KMS-11 (cell line): ENCODE measurements at regions not wholly inside any gene's neighbourhood (a gene's known extent, or its start where the extent isn't known, plus 50 kb on each side); places are given as distances from the start of the nearest gene placed in this dataset.
"Not testable (repeated sequence)": the region's sequence is repeated elsewhere in the genome, so short reads cannot be mapped to it uniquely, and the experiment has no call there.

Experiments used
- H2AFZ ChIP-seq: fragments of 200-600 bp; sonication (generic); 2 replicates; pipeline ENCODE4 v1.6.1; 2016; ENCODE audit warnings: antibody characterized with exemption, mixed run types, low read depth
- H3K27ac ChIP-seq: fragments of 200-600 bp; sonication (generic); 2 replicates; pipeline ENCODE4 v1.6.1; 2016; ENCODE audit warnings: mild to moderate bottlenecking, mixed run types
- H3K27me3 ChIP-seq: fragments of 200-600 bp; sonication (generic); 2 replicates; pipeline ENCODE4 v1.6.1; 2017; ENCODE audit warnings: mild to moderate bottlenecking, low read depth, mixed run types, moderate library complexity; ENCODE audit not compliant: insufficient read depth
- H3K36me3 ChIP-seq: fragments of 200-600 bp; sonication (generic); 2 replicates; pipeline ENCODE4 v1.6.1; 2017; ENCODE audit warnings: mild to moderate bottlenecking, mixed run types; ENCODE audit not compliant: insufficient read depth
- H3K4me1 ChIP-seq: fragments of 200-600 bp; sonication (generic); 2 replicates; pipeline ENCODE4 v1.6.1; 2016; ENCODE audit warnings: mild to moderate bottlenecking, low read depth, mixed run types; ENCODE audit not compliant: poor library complexity, severe bottlenecking
- H3K4me2 ChIP-seq: fragments of 200-600 bp; sonication (generic); 2 replicates; pipeline ENCODE4 v1.7.0; 2016; ENCODE audit warnings: mild to moderate bottlenecking, mixed run types
- H3K4me3 ChIP-seq: fragments of 200-600 bp; sonication (generic); IDR thresholded peaks from 2 replicates; pipeline ENCODE4 v1.6.1; 2017; ENCODE audit warnings: low read depth, low read length, mixed read lengths; ENCODE audit not compliant: insufficient read depth
- H3K79me2 ChIP-seq: fragments of 200-600 bp; sonication (generic); 2 replicates; pipeline ENCODE4 v1.6.1; 2016; ENCODE audit warnings: low read depth, mixed run types; ENCODE audit not compliant: insufficient read depth
- H3K9ac ChIP-seq: fragments of 200-600 bp; sonication (generic); 2 replicates; pipeline ENCODE4 v1.6.1; 2016; ENCODE audit warnings: mild to moderate bottlenecking, mixed run types
- H4K20me1 ChIP-seq: fragments of 200-600 bp; sonication (generic); 2 replicates; pipeline ENCODE4 v1.6.1; 2016; ENCODE audit warnings: mild to moderate bottlenecking, mixed run types; ENCODE audit not compliant: insufficient read depth
- CTCF ChIP-seq: fragments of 200-600 bp; sonication (generic); conservative IDR thresholded peaks from 2 replicates; pipeline ENCODE4 v1.6.1; 2017; ENCODE audit warnings: low read depth, mild to moderate bottlenecking, antibody characterized with exemption, low read length, moderate library complexity, mixed read lengths

- no peaks in the 10 kb centered on the region for H3K27me3 ChIP-seq
- peak; percentile 67 for TF ChIP-seq CTCF
- H3K4me2 ChIP-seq: no peak overlapping the region
- H4K20me1 ChIP-seq: no peaks in the 10 kb centered on the region
- H3K4me1 ChIP-seq: no peaks in the 10 kb centered on the region
- no peaks in the 10 kb centered on the region for H3K79me2 ChIP-seq
- no peak overlapping the region for H3K9ac ChIP-seq
- H3K4me3 ChIP-seq: no peak overlapping the region
- no peak overlapping the region for H3K27ac ChIP-seq
- no peak overlapping the region for H2AFZ ChIP-seq
- no peaks in the 10 kb centered on the region for H3K36me3 ChIP-seq
Measured at GRCh38 chrX:35380808-35381700, 417.1 kb upstream of the MAGEB16 start.

- H3K79me2 ChIP-seq, H2AFZ ChIP-seq, H3K27ac ChIP-seq: not testable (repeated sequence)
Measured at GRCh38 chrX:35381709-35382108, 416.4 kb upstream of the MAGEB16 start.

GRCh38 chrX:35382966-35383365, 415.2 kb upstream of the MAGEB16 start:
- Histone ChIP-seq H3K27me3 (no peaks in the 10 kb centered on the region), H2AFZ (no peak overlapping the region), H4K20me1 (no peaks in the 10 kb centered on the region), H3K79me2 (no peaks in the 10 kb centered on the region), H3K4me1 (no peaks in the 10 kb centered on the region), H3K9ac (no peak overlapping the region), H3K4me2 (no peak overlapping the region), H3K27ac (no peak overlapping the region), H3K36me3 (no peaks in the 10 kb centered on the region), H3K4me3 (no peak overlapping the region)
- TF ChIP-seq CTCF: no peak

More at GRCh38 chrX:35381709-35382108, 416.4 kb upstream of the MAGEB16 start:
- H3K4me1 ChIP-seq, H3K9ac ChIP-seq, H4K20me1 ChIP-seq, H3K4me2 ChIP-seq, H3K27me3 ChIP-seq, H3K36me3 ChIP-seq, H3K4me3 ChIP-seq: not testable (repeated sequence)

GRCh38 chrX:35392232-35392631, 405.9 kb upstream of the MAGEB16 start:
- no peaks in the 10 kb centered on the region for H3K4me1 ChIP-seq
- H3K36me3 ChIP-seq: no peaks in the 10 kb centered on the region
- H2AFZ ChIP-seq: no peak overlapping the region
- H4K20me1 ChIP-seq: no peaks in the 10 kb centered on the region
- H3K9ac ChIP-seq: no peak overlapping the region
- no peaks in the 10 kb centered on the region for H3K27me3 ChIP-seq
- H3K4me2 ChIP-seq: no peak overlapping the region
- H3K27ac ChIP-seq: no peak overlapping the region
- TF ChIP-seq CTCF: no peak
- no peak overlapping the region for H3K4me3 ChIP-seq
- no peaks in the 10 kb centered on the region for H3K79me2 ChIP-seq

GRCh38 chrX:35406386-35406785, 391.8 kb upstream of the MAGEB16 start:
- H3K4me2 ChIP-seq: no peak overlapping the region
- H3K9ac ChIP-seq: no peak overlapping the region
- no peak overlapping the region for H3K27ac ChIP-seq
- no peak for TF ChIP-seq CTCF
- H3K79me2 ChIP-seq: no peaks in the 10 kb centered on the region
- no peak overlapping the region for H3K4me3 ChIP-seq
- H4K20me1 ChIP-seq: no peaks in the 10 kb centered on the region
- H3K36me3 ChIP-seq: no peaks in the 10 kb centered on the region
- no peaks in the 10 kb centered on the region for H3K4me1 ChIP-seq
- no peak overlapping the region for H2AFZ ChIP-seq
- H3K27me3 ChIP-seq: no peaks in the 10 kb centered on the region
